Osteoblast (primary cell): ENCODE measurements at regions not wholly inside any gene's neighbourhood (a gene's known extent, or its start where the extent isn't known, plus 50 kb on each side); places are given as distances from the start of the nearest gene placed in this dataset.

Experiments
- DNase-seq: peaks from one replicate; pipeline ENCODE4 v3.0.0; 2011; ENCODE audit warnings: low spot score, mixed read lengths; ENCODE audit not compliant: insufficient read length; ENCODE audit errors: missing footprints
- H2AFZ ChIP-seq: 2 replicates; pipeline ENCODE4 v1.6.0; 2011; ENCODE audit warnings: mild to moderate bottlenecking, low read length
- H3K27ac ChIP-seq: 2 replicates; pipeline ENCODE4 v1.5.1; 2011; ENCODE audit warnings: mild to moderate bottlenecking, low read depth, low read length, moderate library complexity
- H3K27me3 ChIP-seq: 2 replicates; pipeline ENCODE4 v1.6.0; 2012; ENCODE audit warnings: mild to moderate bottlenecking, control low read depth, inconsistent platforms, low read length, moderate library complexity; ENCODE audit not compliant: insufficient read depth
- H3K36me3 ChIP-seq: 2 replicates; pipeline ENCODE4 v1.5.1; 2011; ENCODE audit warnings: mild to moderate bottlenecking, low read length, control low read depth, moderate library complexity; ENCODE audit not compliant: insufficient read depth
- H3K4me1 ChIP-seq: 2 replicates; pipeline ENCODE4 v1.5.1; 2011; ENCODE audit warnings: mild to moderate bottlenecking, low read length, control low read depth, moderate library complexity; ENCODE audit not compliant: insufficient read depth
- H3K4me2 ChIP-seq: 2 replicates; pipeline ENCODE4 v1.6.0; 2011; ENCODE audit warnings: mild to moderate bottlenecking, low read length; ENCODE audit not compliant: insufficient read depth
- H3K4me3 ChIP-seq: fragments of 200-600 bp; sonication (generic); 3 replicates; pipeline ENCODE4 v1.5.1; 2012; ENCODE audit warnings: mild to moderate bottlenecking, low read length, inconsistent platforms; ENCODE audit not compliant: insufficient read depth
- H3K79me2 ChIP-seq: 2 replicates; pipeline ENCODE4 v1.6.0; 2012; ENCODE audit warnings: mild to moderate bottlenecking, low read length, control low read depth, inconsistent platforms; ENCODE audit not compliant: insufficient read depth
- H3K9me3 ChIP-seq: 2 replicates; pipeline ENCODE4 v1.5.1; 2011; ENCODE audit warnings: low read depth, low read length, control low read depth
- H4K20me1 ChIP-seq: 2 replicates; pipeline ENCODE4 v1.6.0; 2012; ENCODE audit warnings: mild to moderate bottlenecking, low read length, control low read depth; ENCODE audit not compliant: insufficient read depth
- TF ChIP-seq, protein P1 (sequence below): IDR thresholded peaks from 2 replicates; pipeline ENCODE4 v1.5.1; 2011; ENCODE audit warnings: mild to moderate bottlenecking, low read depth, low read length, moderate library complexity; ENCODE audit errors: extremely low read depth

DNA sequence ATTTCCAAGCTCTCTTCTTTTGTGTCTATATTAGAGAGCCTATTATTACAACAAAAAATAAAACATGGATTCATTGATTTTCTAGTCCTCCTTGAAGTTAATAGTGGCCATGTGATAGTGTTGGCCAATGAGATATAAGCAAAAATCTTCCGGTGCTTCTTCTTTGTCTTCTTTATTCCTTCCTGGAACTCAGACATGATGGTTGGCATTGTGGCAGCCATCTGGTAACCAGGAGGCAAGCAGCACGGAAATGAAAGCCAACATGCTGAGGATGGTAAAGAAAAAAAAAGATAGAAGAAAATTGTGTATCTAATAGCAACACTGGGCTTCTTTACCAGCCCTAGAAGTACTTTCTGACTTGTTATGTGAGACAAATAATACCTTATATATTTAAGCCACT is 50.8 kb upstream of the SEL1L start:
- H4K20me1 ChIP-seq, result no peaks in the 10 kb centered on the region
- no peaks in the 10 kb centered on the region for H3K4me1 ChIP-seq
- H3K4me3 ChIP-seq, result no peak overlapping the region
- H3K27ac ChIP-seq, result no peak overlapping the region
- no peaks in the 10 kb centered on the region for H3K36me3 ChIP-seq
- no peak for DNase-seq
- TF ChIP-seq, protein P1, sequence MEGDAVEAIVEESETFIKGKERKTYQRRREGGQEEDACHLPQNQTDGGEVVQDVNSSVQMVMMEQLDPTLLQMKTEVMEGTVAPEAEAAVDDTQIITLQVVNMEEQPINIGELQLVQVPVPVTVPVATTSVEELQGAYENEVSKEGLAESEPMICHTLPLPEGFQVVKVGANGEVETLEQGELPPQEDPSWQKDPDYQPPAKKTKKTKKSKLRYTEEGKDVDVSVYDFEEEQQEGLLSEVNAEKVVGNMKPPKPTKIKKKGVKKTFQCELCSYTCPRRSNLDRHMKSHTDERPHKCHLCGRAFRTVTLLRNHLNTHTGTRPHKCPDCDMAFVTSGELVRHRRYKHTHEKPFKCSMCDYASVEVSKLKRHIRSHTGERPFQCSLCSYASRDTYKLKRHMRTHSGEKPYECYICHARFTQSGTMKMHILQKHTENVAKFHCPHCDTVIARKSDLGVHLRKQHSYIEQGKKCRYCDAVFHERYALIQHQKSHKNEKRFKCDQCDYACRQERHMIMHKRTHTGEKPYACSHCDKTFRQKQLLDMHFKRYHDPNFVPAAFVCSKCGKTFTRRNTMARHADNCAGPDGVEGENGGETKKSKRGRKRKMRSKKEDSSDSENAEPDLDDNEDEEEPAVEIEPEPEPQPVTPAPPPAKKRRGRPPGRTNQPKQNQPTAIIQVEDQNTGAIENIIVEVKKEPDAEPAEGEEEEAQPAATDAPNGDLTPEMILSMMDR, result no peak
- no peaks in the 10 kb centered on the region for H3K27me3 ChIP-seq
- H3K79me2 ChIP-seq, result no peaks in the 10 kb centered on the region
- H2AFZ ChIP-seq, result no peak overlapping the region
- H3K9me3 ChIP-seq, result no peaks in the 10 kb centered on the region
- H3K4me2 ChIP-seq, result no peak overlapping the region

- no peak overlapping the region for H2AFZ ChIP-seq
- no peaks in the 10 kb centered on the region for H3K36me3 ChIP-seq
- no peak overlapping the region for H3K4me2 ChIP-seq
- TF ChIP-seq, protein P1, result no peak
- no peaks in the 10 kb centered on the region for H3K9me3 ChIP-seq
- H3K27me3 ChIP-seq, result no peaks in the 10 kb centered on the region
- H4K20me1 ChIP-seq, result no peaks in the 10 kb centered on the region
- no peaks in the 10 kb centered on the region for H3K4me1 ChIP-seq
- no peak overlapping the region for H3K27ac ChIP-seq
- DNase-seq, result no peak
- H3K79me2 ChIP-seq, result no peaks in the 10 kb centered on the region
- no peak overlapping the region for H3K4me3 ChIP-seq
Observed at GRCh38 chr14:81589381-81590065, 55.9 kb upstream of the SEL1L start.

GRCh38 chr14:81591266-81591665 is 57.6 kb upstream of the SEL1L start:
- H3K9me3 ChIP-seq, result no peaks in the 10 kb centered on the region
- TF ChIP-seq, protein P1, result no peak

DNA sequence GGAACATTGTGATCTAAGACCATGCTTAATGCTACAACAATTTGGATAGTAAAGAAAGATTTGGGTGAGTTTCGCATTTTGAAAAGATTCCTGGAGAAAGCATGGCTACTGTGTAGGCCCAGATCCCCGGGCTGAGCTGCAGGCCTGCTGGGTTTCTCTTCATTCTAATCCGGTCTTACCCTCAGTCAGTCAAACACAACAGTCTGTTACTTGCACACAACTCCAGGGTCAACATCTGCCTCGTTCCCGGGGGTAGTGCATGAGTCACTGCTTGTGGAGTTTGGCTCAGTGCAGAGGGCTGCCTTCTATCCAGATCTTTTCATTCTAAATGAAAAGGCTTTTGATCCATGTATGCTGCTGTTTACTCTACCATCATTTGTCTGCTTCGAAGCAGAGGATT is 60.4 kb upstream of the SEL1L start:
- TF ChIP-seq, protein P1, result no peak
- no peaks in the 10 kb centered on the region for H3K79me2 ChIP-seq
- no peak overlapping the region for H3K4me3 ChIP-seq
- no peak overlapping the region for H2AFZ ChIP-seq
- H3K27ac ChIP-seq, result no peak overlapping the region
- H3K4me2 ChIP-seq, result no peak overlapping the region
- H4K20me1 ChIP-seq, result no peaks in the 10 kb centered on the region
- no peaks in the 10 kb centered on the region for H3K9me3 ChIP-seq
- no peaks in the 10 kb centered on the region for H3K4me1 ChIP-seq
- DNase-seq, result no peak
- H3K36me3 ChIP-seq, result no peaks in the 10 kb centered on the region
- no peaks in the 10 kb centered on the region for H3K27me3 ChIP-seq

More at GRCh38 chr14:81591266-81591665, 57.6 kb upstream of the SEL1L start:
- Histone ChIP-seq H3K79me2 (no peaks in the 10 kb centered on the region), H4K20me1 (no peaks in the 10 kb centered on the region), H3K27ac (no peak overlapping the region), H3K36me3 (no peaks in the 10 kb centered on the region), H3K4me2 (no peak overlapping the region), H3K27me3 (no peaks in the 10 kb centered on the region), H3K4me1 (no peaks in the 10 kb centered on the region), H3K4me3 (no peak overlapping the region), H2AFZ (no peak overlapping the region)
- no peak for DNase-seq
